ENCODE measurements at regions not wholly inside any gene's neighbourhood (a gene's known extent, or its start where the extent isn't known, plus 50 kb on each side); places are given as distances from the start of the nearest gene placed in this dataset.
"Not testable (repeated sequence)": the region's sequence is repeated elsewhere in the genome, so short reads cannot be mapped to it uniquely, and the experiment has no call there.

DNA sequence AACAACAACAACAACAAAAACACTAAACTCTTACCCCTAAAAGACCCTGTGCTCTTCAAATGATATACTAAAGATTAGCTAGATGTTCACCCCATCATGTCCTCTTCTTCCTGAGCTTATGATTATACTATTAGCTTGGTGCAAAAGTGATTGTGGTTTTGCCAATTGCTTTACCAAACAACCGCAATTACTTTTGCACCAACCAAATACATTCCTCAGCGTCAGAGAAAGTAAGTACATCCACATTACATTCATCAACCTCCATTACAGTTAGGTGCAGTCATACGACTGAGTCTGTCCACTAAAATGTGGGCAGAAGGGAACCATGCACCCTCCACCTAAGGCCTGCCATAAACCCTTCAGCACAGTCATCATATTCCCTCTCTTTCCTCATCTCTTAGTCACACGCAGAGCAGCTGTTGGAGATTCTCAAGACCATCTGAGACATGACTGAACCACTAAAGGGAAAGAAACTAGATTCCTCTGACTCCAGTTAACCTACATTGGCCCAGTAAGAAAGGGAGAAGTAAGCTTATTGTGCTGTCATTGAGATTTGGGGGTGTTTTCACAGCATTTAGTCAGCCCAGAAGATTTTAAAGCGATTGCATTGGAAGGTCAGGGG is 181.6 kb upstream of the TLE4 start:
- no peak for DNase-seq (ENCODE audit: low read depth)

DNA sequence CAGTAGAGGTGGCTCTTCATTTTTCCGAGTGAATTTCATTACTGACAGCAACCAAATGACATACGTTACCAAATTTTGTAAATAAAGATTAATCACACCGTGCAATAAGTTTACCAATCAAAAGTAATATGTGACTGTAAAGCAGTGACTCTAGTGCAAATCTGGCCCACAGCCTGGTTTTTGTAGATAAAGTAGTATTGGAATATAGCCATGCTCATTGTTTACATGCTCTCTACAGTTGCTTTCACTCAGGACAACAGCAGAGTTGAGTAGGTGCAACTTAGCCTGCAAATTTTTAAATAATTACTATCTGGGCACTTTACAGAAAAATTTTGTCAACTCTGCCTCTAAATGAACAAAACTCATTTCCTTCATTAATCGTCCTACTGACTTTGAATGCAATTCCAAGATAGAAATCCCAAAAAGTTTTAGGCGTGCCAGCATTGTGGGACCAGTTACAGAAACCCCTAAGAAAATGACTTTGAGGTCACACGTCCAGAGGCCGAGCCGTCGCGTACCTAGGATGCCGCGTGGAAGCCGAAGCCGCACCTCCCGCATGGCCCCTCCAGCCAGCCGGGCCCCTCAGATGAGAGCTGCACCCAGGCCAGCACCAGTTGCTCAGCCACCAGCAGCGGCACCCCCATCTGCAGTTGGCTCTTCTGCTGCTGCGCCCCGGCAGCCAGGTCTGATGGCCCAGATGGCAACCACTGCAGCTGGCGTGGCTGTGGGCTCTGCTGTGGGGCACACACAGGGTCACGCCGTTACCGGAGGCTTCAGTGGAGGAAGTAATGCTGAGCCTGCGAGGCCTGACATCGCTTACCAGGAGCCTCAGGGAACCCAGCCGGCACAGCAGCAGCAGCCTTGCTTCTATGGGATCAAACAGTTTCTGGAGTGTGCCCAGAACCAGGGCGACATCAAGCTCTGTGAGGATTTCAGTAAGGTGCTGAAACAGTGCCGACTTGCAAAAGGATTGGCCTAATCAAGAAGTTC is 180.7 kb upstream of the TLE4 start:
- DNase-seq (ENCODE audit: low read depth): no peak

DNA sequence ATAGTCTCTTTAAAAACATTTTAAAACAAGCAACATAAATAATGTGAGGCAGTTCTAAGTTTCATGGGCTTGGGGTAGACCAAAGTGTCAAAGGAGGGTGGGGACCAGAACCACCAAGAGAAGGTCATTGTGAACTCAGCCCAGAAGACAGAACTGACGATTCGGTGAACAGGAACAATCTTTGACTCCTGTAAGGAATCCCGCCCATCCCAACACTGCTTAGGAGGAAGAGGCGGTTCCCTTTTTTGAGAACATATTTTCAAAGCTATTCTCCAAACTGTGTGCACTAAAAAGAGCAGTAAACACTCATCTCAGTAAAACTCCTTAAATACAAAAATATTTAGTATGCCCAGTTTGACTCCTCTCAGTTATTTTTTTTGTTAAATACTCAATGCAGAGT is 176.5 kb upstream of the TLE4 start:
- DNase-seq (ENCODE audit: low read depth): no peak

GRCh38 chr9:79395755-79396154 is 176.0 kb upstream of the TLE4 start:
- no peak for DNase-seq (ENCODE audit: low read depth)

GRCh38 chr9:79396168-79396567 is 175.6 kb upstream of the TLE4 start:
- DNase-seq (ENCODE audit: low read depth): no peak

- DNase-seq (ENCODE audit: low read depth): no peak
Measured at GRCh38 chr9:79403495-79403894, 168.3 kb upstream of the TLE4 start.

GRCh38 chr9:79408200-79408599 is 163.6 kb upstream of the TLE4 start:
- DNase-seq (ENCODE audit: low read depth): no peak

DNA sequence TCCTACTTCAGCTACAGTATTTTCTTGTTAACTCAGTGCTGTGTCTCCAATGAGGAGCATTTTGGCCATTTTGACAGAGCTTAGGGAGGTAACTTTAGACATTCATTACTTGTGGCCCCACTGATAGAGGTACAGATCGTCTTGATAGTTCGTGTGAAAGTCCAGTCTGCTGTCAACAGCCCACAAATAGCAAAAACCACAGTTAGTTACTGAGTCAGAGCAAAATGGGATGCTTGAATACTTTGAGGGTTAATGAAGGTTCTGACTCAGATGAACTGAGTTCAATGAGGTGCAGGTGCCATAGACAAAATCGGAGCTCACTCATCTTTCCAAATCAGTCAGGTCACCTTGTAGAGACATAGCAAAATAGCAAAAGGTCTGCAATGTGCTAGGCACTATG is 163.1 kb upstream of the TLE4 start:
- DNase-seq (ENCODE audit: low read depth): no peak

DNA sequence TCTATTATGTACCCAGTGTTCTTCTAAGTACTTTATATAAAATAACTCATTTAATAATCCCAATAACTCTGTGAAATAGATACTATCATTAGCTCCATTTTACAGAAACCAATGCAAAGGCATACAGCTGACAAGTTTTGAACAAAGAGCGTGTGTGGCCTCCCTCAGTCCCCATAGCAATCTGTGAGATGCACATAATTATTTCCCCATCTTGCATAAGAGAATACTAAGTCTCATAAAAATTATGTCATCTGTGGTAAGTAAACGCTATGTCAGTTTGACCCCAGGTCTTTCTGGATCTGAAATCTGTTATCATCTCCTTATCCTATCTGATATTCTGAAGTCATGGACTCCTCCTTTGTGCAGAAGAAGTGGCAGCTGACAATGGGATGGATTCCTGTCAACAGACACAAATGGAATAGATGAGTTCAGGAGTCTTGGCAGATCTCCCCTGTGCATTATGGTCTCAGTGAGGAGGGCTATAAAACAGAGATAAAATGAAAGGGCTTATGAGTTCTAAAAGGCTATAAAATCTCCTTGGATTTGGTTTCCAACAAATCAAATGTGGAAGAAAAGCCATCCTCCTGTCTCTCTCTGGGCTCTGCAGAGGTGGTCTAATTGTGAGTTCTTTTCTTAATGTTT is 162.5 kb upstream of the TLE4 start:
- DNase-seq (ENCODE audit: low read depth): no peak

DNA sequence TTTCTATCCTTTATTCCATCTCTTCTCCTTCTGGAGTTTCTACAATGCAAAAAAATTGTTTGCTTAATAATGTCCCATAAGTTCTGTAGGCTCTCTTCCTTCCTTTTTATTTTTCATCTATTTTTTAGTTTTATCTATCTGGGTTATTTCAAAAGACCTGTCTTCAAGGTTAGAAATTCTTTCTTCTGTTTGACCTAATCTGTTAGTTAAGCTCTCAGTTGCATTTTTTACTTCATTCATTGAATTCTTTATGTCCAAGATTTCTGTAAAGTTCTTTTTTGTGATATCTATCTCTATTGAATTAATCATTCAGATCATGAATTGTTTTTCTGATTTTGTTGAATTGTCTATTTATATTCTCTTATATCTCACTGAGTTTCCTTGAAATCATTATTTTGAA is 145.9 kb upstream of the TLE4 start:
- DNase-seq (ENCODE audit: low read depth): no peak

DNA sequence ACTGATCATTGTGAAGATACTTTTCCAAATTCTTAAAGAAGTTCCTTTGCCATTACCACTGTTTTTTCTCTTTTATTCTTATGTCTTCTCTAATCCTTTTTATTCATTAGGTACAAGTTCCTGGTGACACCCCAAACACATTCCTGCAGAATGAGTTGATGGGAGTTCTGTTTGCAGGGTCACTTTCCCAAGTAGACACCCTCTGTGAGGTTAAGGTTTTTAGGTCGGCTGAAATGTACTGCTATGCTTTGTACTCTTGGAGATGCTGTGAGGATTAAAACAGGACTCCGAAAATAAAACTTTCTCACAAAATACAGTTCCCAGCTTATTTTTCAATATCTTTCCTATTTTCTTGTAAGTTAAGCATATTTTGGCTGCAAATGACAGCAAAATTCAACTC is 143.3 kb upstream of the TLE4 start:
- no peak for DNase-seq (ENCODE audit: low read depth)

DNA sequence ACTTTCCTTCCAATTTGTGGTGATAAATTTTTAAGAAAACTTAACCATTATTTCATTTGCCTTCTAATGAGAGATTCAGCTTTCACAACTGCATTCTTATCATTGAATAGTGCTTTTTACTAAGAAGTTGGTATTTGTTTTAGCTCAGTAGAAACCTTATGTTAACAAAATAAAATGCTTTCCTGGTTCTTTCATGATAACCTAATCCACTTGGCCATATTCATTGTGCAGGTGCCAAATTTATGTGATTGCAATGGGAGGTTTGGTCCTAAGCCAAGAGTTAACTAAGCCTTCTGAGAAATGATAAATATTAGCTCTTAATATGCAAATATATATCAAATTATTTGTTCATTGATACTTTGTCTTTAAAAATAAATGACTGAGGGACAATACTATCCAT is 141.1 kb upstream of the TLE4 start:
- no peak for DNase-seq (ENCODE audit: low read depth)

DNA sequence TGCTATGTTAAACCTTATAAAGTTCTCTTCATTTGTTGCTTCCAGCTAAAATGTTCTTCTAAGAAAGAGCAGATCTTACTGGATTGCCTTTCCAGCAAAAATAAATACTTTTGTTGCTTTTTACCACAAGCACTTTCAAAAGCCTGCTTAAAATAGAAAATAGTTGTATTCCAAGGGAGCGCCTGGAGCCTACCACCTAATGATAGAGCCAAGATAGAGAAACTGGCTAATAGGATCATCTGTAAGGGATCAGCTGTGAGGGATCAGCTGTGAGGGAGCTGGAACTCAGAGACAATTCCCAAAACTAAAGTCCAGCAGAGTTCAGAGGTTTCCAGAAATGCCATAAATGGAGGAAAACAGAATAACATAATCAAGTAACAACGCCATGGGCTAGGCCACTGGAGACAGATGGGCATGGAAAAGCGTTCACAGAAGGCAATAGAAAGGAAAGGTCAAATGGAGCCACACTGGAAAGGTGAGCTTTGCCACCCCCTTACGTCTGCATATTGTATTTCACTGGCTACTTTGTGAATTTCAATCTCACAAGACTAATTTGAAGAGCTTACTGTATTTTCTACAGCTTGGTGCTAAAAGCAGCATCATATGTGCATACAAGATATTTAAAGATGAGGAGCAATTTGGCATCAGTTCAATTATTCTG is 140.6 kb upstream of the TLE4 start:
- DNase-seq (ENCODE audit: low read depth): no peak

DNA sequence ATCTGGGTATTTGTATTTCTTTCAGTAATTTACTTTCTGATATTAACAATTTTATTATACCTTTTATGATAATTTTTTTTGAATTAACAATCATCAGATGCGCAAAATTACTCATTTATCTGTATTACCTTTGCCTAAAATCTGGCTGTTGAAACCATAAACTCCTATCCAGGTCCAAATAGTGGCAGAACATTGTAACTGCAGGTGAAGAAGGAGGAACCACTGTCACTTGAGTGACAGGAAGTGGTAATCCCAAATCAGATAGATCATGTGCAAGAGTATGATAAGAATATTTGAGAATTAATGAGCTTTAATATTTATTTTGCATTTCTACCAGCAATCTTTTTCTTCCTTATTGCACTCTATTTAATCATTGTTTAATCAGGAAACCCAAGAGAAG is 139.3 kb upstream of the TLE4 start:
- DNase-seq (ENCODE audit: low read depth): no peak

DNA sequence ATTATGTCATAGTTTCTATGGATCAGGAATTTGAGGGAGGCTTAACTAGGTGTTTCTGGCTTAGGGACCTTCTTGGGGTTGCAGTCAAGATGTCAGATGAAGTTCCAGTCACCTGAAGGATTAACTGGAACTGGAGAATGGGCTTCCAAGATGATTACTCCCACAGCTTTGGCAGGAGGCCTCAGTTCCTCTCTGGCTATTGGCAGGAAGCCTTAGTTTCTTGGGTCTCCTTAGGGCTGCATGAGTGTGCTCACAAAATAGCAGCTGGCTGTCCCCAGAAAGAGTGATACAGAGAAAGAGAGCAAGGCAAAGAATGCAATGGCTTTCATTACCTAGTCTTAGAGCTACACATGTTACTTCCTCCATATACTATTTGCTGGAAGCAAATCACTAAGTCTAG is 138.1 kb upstream of the TLE4 start:
- no peak for DNase-seq (ENCODE audit: low read depth)

DNA sequence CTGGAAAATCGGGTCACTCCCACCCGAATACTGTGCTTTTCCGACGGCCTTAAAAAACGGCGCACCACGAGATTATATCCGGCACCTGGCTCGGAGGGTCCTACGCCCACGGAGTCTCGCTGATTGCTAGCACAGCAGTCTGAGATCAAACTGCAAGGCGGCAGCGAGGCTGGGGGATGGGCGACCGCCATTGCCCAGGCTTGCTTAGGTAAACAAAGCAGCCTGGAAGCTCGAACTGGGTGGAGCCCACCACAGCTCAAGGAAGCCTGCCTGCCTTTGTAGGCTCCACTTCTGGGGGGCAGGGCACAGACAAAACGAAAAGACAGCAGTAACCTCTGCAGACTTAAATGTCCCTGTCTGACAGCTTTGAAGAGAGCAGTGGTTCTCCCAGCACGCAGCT is 132.5 kb upstream of the TLE4 start:
- not testable (repeated sequence) for DNase-seq (ENCODE audit: low read depth)

- no peak for DNase-seq (ENCODE audit: low read depth)
Measured at GRCh38 chr9:79446523-79447307, 125.0 kb upstream of the TLE4 start.

DNA sequence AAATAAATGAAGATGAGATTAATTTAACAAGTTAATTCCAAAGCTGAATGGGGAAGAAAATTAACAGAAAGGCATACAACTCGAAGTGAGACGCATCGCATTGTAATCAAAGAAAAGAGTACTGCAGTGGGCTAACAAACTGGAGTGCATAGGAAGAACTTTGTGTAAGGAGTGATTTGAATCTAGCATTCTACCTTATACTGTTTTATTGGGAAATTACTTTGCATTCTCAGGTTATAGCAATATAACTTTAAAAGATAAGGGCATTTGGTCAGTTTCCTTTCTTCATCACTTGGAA is 124.5 kb upstream of the TLE4 start:
- DNase-seq (ENCODE audit: low read depth): no peak

- DNase-seq (ENCODE audit: low read depth): no peak
Measured at GRCh38 chr9:79447762-79448161, 124.0 kb upstream of the TLE4 start.

GRCh38 chr9:79452265-79452664 is 119.5 kb upstream of the TLE4 start:
- no peak for DNase-seq (ENCODE audit: low read depth)

GRCh38 chr9:79461712-79462111 is 110.1 kb upstream of the TLE4 start:
- DNase-seq (ENCODE audit: low read depth): no peak

DNA sequence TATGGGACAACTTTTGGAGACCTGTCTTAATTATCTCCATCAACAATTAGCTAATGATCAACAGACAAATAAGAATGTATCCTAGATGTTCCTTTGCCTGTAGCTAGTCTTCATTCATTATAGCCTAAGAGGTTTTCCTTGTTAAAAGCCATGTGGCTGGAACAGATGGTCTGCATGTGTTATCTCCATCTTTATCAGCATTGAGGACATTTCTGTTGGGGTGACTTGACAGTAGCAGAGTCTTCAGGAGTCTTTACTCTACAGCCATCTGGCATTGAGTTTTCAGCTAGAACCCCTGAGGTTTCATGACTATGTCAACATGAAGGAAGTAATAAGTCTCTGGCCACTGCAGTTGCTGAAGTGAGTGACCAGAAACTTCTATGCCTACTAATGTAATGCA is 106.6 kb upstream of the TLE4 start:
- no peak for DNase-seq (ENCODE audit: low read depth)

Data from fibroblast of the conjunctiva (primary cell).